B cell (primary cell): ENCODE measurements at regions not wholly inside any gene's neighbourhood (a gene's known extent, or its start where the extent isn't known, plus 50 kb on each side); places are given as distances from the start of the nearest gene placed in this dataset.

Source experiments
- ATAC-seq: fragments of 200-7000 bp; cut with Tn5 transposase; one replicate; pipeline ENCODE4 v1.10.0; 2021; ENCODE audit warnings: low read depth, mild to moderate bottlenecking, moderate number of reproducible peaks, moderate library complexity
- CTCF ChIA-PET: fragments of 350-600 bp; sonication (Branson Sonifier 250); formaldehyde crosslinking; loops from one replicate; lab custom pipeline; 2021; ENCODE audit warnings: antibody characterized with exemption, inconsistent platforms; lab: Charles Lee
- POLR2A ChIA-PET: fragments of 350-600 bp; sonication (Branson Sonifier 250); formaldehyde crosslinking; loops from one replicate; lab custom pipeline; 2021; ENCODE audit warnings: antibody characterized with exemption; lab: Charles Lee
- DNase-seq: peaks from one replicate; pipeline ENCODE4 v3.0.0; 2013
- H2AFZ ChIP-seq: 2 replicates; pipeline ENCODE4 v1.6.1; 2012; ENCODE audit warnings: mild to moderate bottlenecking, low read depth, low read length; ENCODE audit not compliant: insufficient read depth, poor library complexity, severe bottlenecking
- H3K27ac ChIP-seq, 2 donors: 1 replicate in 1 of 2; 2 replicates in 1 of 2; pipeline ENCODE4 v1.5.1; 2012 to 2013; ENCODE audit warnings: low read length in 2 of 2, mild to moderate bottlenecking in 2 of 2, moderate library complexity in 1 of 2
- H3K27me3 ChIP-seq, 4 experiments: fragments of 200-600 bp in 1 of 4; sonication (generic) in 1 of 4; replicated peaks in 1 of 4; 1 replicate in 2 of 4; 2 replicates in 2 of 4; pipeline versions ENCODE4 v1.6.1 to v1.7.0; 2013 to 2016; ENCODE audit warnings: low read length in 3 of 4, mild to moderate bottlenecking in 2 of 4, mixed read lengths in 1 of 4, moderate library complexity in 1 of 4; ENCODE audit not compliant: insufficient read depth in 4 of 4, control insufficient read depth in 3 of 4; ENCODE audit errors: control extremely low read depth in 1 of 4
- H3K36me3 ChIP-seq, 2 experiments: replicated peaks in 1 of 2; 1 replicate in 1 of 2; 2 replicates in 1 of 2; pipeline versions ENCODE4 v1.6.1 to v1.7.1; 2013; ENCODE audit warnings: low read length in 1 of 2; ENCODE audit not compliant: insufficient read depth in 2 of 2, control insufficient read depth in 1 of 2; ENCODE audit errors: control extremely low read depth in 1 of 2, extremely low read depth in 1 of 2
- H3K4me1 ChIP-seq, 2 donors: fragments of 200-600 bp in 1 of 2; sonication (generic) in 1 of 2; 1 replicate in 1 of 2; 2 replicates in 1 of 2; pipeline versions ENCODE4 v1.5.1 to v1.6.1; 2013 to 2017; ENCODE audit warnings: low read length in 2 of 2; ENCODE audit not compliant: control insufficient read depth in 2 of 2, insufficient read depth in 2 of 2
- H3K4me2 ChIP-seq: replicated peaks from 2 replicates; pipeline ENCODE3; 2012; ENCODE audit warnings: mild to moderate bottlenecking, low read depth, low read length; ENCODE audit not compliant: poor library complexity, severe bottlenecking
- H3K4me3 ChIP-seq, 5 experiments: fragments of 200-600 bp in 1 of 5; sonication (generic) in 1 of 5; 1 replicate in 3 of 5; 2 replicates in 2 of 5; pipeline versions ENCODE4 v1.5.1 to v1.7.0; 2011 to 2016; ENCODE audit warnings: low read length in 4 of 5, mild to moderate bottlenecking in 4 of 5, low read depth in 2 of 5, control low read depth in 1 of 5, moderate library complexity in 1 of 5; ENCODE audit not compliant: insufficient read depth in 1 of 5; ENCODE audit errors: control extremely low read depth in 1 of 5, extremely low read depth in 1 of 5
- H3K79me2 ChIP-seq: fragments of 200-600 bp; sonication (generic); one replicate; pipeline ENCODE4 v1.6.0; 2016; ENCODE audit warnings: low read length; ENCODE audit not compliant: control insufficient read depth, insufficient read depth
- H3K9ac ChIP-seq: fragments of 200-600 bp; sonication (generic); 2 replicates; pipeline ENCODE4 v1.6.1; 2017; ENCODE audit warnings: mild to moderate bottlenecking, low read length, moderate library complexity
- H3K9me3 ChIP-seq, 3 donors: one replicate each; pipeline versions ENCODE4 v1.6.1 to v1.7.1; 2013; ENCODE audit warnings: low read length in 2 of 3; ENCODE audit not compliant: control insufficient read depth in 2 of 3, insufficient read depth in 1 of 3; ENCODE audit errors: control extremely low read depth in 1 of 3
- H4K20me1 ChIP-seq: 2 replicates; pipeline ENCODE4 v1.6.0; 2012; ENCODE audit warnings: mild to moderate bottlenecking, low read length; ENCODE audit not compliant: insufficient read depth, control insufficient read depth, poor library complexity, severe bottlenecking
- H3K27ac Mint-ChIP-seq: one replicate; pipeline ENCODE4 v1.8.0; 2021; ENCODE audit warnings: mixed read lengths
- H3K27me3 Mint-ChIP-seq: one replicate; pipeline ENCODE4 v1.8.0; 2021; ENCODE audit warnings: mixed read lengths
- H3K4me1 Mint-ChIP-seq: one replicate; pipeline ENCODE4 v1.8.0; 2021; ENCODE audit warnings: mixed read lengths
- H3K4me3 Mint-ChIP-seq: one replicate; pipeline ENCODE4 v1.8.0; 2021; ENCODE audit warnings: mixed read lengths
- H3K9me3 Mint-ChIP-seq: one replicate; pipeline ENCODE4 v1.8.0; 2022; ENCODE audit warnings: mixed read lengths; ENCODE audit not compliant: insufficient read depth
- EZH2 ChIP-seq: IDR thresholded peaks from 2 replicates; pipeline ENCODE4 v1.6.1; 2012; ENCODE audit warnings: borderline replicate concordance, low read depth, mild to moderate bottlenecking, moderate library complexity, low read length; ENCODE audit not compliant: insufficient read depth, poor library complexity, severe bottlenecking
- WGBS: methylation state at CpG from one replicate; pipeline ENCODE4 v1.1.5; 2013; ENCODE audit warnings: missing lambda C conversion rate; ENCODE audit not compliant: insufficient coverage; 5-methylcytosine and 5-hydroxymethylcytosine counted together
- intact Hi-C: fragments of 100-400 bp; cut with micrococcal nuclease; formaldehyde crosslinking; loops from one replicate; pipeline ENCODE4 v1.10.0; 2022
- TF ChIP-seq, protein P1 (sequence below): fragments of 200-600 bp; IDR thresholded peaks from one replicate; pipeline ENCODE4 v1.8.0; 2022; ENCODE audit warnings: antibody characterized with exemption, mild to moderate bottlenecking

DNA sequence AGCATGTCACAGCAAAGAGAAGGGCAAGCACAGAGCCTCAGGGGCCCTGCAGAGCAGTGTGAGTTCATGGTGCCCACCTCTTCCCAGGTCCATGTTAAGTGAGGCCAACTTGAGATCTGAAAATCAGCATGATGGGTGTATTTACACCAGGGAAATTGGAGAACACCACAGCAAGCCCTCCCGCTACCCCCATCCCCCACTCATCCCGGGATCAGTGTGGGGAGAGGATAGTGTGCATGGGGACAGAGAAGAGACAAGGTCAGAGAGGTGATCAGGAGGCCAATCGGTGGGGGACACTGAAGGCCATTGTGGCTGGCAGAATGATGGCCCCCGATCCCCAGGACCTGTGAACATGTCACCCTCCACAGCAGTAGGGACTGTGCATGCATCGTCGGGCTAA is 54.7 kb downstream of the PTGR3 start:
- intact Hi-C loops = no loop called here
- H4K20me1 ChIP-seq = no peaks in the 10 kb centered on the region
- TF ChIP-seq, protein P1, sequence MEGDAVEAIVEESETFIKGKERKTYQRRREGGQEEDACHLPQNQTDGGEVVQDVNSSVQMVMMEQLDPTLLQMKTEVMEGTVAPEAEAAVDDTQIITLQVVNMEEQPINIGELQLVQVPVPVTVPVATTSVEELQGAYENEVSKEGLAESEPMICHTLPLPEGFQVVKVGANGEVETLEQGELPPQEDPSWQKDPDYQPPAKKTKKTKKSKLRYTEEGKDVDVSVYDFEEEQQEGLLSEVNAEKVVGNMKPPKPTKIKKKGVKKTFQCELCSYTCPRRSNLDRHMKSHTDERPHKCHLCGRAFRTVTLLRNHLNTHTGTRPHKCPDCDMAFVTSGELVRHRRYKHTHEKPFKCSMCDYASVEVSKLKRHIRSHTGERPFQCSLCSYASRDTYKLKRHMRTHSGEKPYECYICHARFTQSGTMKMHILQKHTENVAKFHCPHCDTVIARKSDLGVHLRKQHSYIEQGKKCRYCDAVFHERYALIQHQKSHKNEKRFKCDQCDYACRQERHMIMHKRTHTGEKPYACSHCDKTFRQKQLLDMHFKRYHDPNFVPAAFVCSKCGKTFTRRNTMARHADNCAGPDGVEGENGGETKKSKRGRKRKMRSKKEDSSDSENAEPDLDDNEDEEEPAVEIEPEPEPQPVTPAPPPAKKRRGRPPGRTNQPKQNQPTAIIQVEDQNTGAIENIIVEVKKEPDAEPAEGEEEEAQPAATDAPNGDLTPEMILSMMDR = no peak
- TF ChIP-seq EZH2 = no peak
- H3K9me3 ChIP-seq = peaks cover 0 to 11% (median 4%) of the 10 kb centered on the region in 3 donors
- H3K4me1 ChIP-seq = no peaks in the 10 kb centered on the region
- no peaks in the 10 kb centered on the region for H3K36me3 ChIP-seq
- H3K4me3 ChIP-seq = no peak overlapping the region
- Mint-ChIP-seq H3K27ac (no peak overlapping the region), H3K4me3 (no peak overlapping the region), H3K27me3 (peaks cover 34% of the 10 kb centered on the region), H3K4me1 (no peaks in the 10 kb centered on the region), H3K9me3 (peaks cover 5% of the 10 kb centered on the region)
- WGBS = 95% methylated on average over 5 of the region's 6 CpGs
- peaks cover 0 to 4% (median 0%) of the 10 kb centered on the region in 4 experiments for H3K27me3 ChIP-seq
- no peak overlapping the region for H3K27ac ChIP-seq
- no peak overlapping the region for H3K9ac ChIP-seq
- no peaks in the 10 kb centered on the region for H3K79me2 ChIP-seq
- DNase-seq (no peak), ATAC-seq (no peak)
- POLR2A ChIA-PET = no interaction called here
- CTCF ChIA-PET = no interaction called here
- no peak overlapping the region for H2AFZ ChIP-seq
- no peak overlapping the region for H3K4me2 ChIP-seq

DNA sequence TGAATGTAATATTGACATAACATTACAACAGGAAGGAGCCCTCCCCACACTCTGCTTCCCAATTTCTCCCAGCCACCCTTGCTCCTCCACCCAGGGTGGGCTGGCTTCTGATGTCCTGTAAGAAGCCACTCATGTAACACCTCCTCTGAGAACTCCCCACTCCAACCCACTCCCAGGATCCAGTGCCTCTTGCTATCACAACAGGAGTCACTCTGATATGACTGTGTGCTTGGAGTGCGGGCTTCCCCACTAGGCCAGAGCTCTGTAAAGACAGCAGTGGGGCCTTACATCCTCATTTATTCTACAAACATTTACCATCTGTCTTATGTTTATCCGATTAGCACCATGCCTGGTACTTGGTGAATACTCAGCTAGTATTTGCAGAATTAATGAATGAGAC is 65.1 kb downstream of the PTGR3 start:
- Histone ChIP-seq H3K9ac (no peak overlapping the region), H3K27me3 (no peaks in the 10 kb centered on the region), H3K4me1 (no peaks in the 10 kb centered on the region), H3K36me3 (no peaks in the 10 kb centered on the region), H3K4me2 (no peak overlapping the region), H3K9me3 (peaks cover 1 to 9% (median 6%) of the 10 kb centered on the region in 3 donors), H3K4me3 (no peak overlapping the region), H4K20me1 (no peaks in the 10 kb centered on the region), H3K79me2 (no peaks in the 10 kb centered on the region), H3K27ac (no peak overlapping the region), H2AFZ (no peak overlapping the region)
- intact Hi-C loops = no loop called here
- no peaks in the 10 kb centered on the region for H3K4me1 Mint-ChIP-seq
- peaks cover 15% of the 10 kb centered on the region for H3K9me3 Mint-ChIP-seq
- ChIA-PET POLR2A (no interaction called here), CTCF (no interaction called here)
- 100% methylated on average over 1 of the region's 2 CpGs for WGBS
- no peak overlapping the region for H3K27ac Mint-ChIP-seq
- no peaks in the 10 kb centered on the region for H3K27me3 Mint-ChIP-seq
- no peak for ATAC-seq
- no peak for DNase-seq
- TF ChIP-seq, protein P1 = no peak
- TF ChIP-seq EZH2 = no peak
- no peak overlapping the region for H3K4me3 Mint-ChIP-seq
